Hematopoietic multipotent progenitor cell treated with erythropoietin and hydrocortisone succinate and interleukin-3 and kit ligand, for 15 days (in vitro differentiated cells): ENCODE measurements at regions not wholly inside any gene's neighbourhood (a gene's known extent, or its start where the extent isn't known, plus 50 kb on each side); places are given as distances from the start of the nearest gene placed in this dataset.
"Not testable (repeated sequence)": the region's sequence is repeated elsewhere in the genome, so short reads cannot be mapped to it uniquely, and the experiment has no call there.

Experiments used
- DNase-seq: peaks from one replicate; pipeline ENCODE4 v3.0.0-alpha.2; 2015; ENCODE audit warnings: low spot score

DNA sequence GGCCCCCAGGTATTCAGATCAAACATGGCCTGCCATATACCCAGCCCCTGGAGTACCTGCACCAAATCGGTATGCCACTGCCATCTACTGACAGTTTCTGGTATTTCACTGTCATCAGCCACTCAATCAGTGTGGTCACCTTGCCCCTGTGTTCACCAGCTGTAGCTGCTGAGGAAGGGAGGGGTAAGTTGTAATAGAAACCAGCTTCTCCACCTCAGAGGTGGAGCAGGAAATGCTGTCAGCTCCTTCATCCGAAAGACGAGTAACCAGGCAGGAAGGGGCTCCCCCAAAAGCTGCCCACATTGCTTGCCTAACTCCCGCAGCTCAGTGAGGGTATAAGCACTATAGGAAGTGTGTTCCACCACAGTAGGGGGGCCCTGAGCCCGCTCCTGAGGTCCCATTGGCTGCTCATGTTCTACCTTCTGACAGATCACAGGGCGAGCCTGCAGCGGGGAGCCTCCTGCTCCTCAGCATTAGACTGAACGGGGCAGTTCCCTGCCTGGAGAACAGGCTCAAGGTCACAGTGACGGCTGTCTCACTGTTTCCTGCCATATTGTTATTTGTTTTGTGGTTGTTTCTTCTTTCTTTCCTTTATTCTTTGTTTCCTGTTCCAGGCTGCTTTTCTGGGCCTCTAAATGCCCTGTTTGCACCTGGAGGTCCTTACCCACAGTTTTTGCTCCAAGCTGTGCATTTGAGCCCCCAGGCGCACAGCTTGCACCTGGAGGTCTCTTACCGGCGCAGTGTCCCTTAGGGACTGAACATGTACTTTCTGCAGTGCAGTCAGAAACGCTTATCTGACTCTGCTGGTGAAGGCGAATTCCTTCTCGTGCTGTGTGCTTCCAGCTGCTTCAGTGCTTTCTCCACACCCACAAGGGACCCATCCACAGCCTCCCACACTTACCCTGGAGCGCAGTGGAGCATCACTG, 1638.3 kb downstream of the MRPL39 start:
- peak; percentile 10 for DNase-seq

DNA sequence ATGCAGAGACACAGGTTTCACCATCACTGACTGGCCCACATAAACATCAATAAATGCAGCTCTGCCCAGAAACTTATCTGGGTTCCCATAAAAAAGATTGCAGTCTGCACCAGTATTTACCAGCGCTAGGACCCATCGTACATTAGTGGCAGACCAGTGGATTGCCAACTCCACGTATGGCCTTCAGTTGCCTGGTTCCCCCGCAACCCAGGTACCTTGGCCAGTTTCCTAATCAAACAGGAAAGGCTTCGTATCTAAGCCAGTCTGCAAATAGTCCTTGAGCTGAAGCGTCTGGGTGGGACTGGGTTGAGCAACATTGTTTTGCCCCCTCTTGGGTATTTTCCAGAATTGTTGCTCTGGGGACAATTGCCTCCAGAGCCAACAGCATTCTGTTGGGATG, 1639.3 kb downstream of the MRPL39 start:
- DNase-seq = no peak

DNA sequence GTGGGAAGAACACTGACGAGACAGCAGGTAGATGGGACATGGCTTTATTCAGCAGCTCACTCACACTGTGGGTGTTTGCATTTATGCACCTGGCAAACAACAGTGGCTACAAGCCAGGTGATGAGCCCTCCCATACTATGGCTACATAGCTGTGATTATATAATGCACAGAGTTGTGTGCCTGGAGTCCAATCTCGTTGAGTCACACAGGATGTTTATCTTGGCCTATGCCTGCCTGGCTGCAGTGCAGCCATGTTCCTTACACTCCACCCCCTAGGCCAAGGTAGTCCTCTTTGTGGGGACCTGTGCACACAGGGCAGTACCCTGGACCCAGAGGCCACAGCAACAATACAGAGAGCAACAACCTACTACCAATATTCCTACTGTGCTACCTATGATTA, 1643.8 kb downstream of the MRPL39 start:
- no peak for DNase-seq

DNA sequence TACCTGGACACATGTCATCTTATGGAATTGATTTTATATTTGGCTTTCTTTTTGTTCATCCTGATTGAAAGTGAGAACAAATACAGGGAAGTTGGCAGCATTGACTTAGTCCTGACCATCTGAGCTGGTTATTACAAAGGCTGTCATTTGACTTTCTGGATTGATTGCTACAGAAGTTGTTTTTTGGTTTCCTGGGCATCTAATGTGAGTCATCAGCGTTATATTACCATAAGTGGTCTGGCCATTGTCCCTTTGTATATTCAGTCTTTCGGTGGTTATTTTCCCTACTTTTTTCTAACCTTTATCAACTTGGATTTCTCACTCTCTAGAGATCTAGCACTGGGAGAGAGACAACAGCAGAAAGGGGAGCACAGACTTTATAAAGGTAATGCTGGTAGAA, 1646.5 kb downstream of the MRPL39 start:
- DNase-seq = no peak

DNA sequence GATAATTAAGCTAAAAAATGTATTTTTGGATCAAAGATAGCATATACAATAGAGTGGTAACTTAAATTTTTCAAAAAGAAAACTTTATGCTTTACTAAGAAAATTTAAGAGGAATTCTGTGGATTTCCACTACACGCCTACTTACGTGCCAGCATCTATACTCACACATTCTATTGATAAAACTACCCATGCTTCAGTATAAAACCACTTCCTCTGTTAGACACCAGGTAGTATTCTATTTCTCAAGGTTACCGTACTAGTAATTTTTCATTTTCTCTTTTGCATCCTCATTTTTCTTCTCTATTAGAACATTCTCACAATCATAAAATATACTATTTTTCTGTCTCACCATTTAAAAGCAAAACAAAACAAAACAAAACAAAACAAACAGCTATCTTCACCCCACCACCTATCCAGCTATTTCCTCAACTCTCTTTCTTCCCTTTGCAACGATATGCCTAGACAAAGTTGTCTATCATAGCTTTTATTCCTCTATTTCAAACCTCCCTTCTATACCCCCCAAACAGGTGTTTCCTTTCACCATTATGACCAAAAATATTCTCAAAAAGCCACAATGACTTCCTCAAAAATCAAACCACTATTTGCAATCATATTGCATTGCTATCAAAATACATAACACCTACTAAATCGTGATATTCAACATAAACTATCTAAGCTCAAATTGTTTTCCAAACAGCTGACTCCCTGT, 1652.0 kb downstream of the MRPL39 start:
- DNase-seq = no peak

DNA sequence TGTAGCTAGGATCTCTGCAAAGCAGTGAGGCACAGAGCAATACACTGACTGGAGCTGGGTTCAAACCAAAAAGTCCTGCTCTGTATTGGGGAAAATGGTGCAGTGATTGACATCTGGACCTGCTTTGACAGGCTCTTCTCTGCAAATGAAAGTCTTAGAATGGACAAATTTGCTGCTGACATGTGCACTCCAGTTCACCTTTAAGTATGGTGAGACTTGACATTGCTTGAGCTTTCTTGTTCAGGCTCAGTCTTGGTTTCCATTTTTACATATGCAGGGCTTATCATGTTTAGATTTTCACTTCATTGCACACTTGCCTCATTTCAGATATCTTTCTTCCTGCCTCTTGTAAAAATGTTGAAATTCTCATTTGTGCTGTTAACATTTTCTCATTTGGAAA, 1655.0 kb downstream of the MRPL39 start:
- no peak for DNase-seq

DNA sequence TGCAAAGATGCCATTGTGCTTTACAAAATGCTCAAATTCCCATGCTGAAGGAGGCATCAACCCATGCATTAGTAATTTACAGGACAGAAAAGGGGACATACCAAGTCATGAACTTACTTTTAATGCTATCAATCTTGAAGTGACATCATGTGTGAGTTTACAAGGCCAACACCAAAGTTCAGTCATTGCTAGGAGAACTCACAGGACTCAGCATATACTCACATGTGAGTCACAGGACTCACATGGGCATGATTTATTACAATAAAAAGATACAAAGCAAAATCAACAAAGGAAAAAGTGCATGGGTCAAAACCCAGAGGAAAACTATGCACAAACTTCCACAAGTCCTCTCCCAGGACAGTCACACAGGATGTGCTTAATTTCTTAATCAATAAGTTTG, 1656.0 kb downstream of the MRPL39 start:
- DNase-seq = no peak

DNA sequence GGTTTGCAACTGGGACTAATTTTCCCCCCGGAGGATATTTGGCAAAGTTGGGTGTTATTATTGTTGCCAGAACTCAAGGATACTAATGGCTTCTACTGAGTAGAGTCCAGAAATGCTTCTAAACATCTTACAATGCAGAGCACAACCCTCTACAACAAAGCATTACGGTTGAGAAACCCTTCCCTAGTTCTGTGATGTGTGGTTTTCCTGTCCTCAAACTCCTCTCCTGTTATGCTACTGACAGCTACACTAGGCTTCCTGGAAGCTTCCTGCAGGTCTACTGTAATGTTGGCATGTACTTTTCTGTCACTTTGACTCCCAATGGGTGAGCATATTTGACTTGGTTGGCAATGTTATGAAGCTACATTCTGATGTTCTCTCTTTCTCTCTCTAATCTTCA, 1656.9 kb downstream of the MRPL39 start:
- DNase-seq = no peak

DNA sequence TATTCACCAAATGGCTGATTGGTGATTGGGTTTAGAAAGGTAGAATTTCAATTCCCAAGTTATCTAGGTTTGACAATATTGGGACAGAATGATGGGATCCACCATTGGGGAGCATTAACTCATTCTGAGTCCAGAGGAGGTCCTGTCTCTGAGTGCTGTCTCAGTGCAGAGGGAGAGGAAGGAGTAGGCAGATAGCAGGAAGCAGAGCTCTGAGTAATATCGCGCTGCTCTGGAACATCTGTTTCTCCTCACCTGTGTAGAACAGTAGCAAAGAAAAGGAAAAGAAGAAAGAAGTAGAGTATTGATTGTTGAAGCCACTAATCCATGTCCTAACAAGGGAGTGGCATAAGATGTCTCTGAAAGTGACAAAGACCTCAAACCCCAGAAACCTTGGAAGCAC, 1657.8 kb downstream of the MRPL39 start:
- DNase-seq = no peak

DNA sequence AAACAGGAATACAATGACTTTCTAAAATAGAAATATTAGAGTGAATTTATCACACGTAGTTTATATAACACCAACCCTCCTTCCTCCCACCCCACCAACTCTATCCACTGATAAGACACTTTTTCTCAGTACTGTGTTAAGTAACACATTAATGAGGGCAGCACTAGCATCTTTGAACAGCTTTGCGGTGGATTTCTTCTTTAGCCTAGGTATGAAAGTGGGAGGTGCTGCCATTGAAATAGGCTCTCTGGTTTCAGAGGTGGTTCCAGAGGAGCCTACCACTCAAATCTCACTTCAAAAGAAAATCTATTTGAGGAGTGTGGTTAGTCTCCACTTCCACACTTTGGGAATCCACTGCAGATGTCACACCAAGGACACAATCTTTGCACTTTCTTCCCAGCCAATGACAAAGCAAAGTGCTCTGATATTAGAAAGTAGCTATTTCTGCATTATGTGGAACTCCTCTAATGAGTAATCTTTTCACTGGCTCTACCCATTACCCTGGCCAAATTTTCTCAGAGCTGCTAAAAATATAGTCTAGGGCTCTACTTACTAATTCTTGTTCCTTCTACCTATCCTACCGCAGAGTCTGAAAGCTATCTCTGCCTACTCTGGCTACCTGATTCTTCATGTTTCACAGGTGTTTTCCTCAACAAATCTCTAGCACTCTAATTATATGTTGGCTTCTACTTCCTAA, 1667.8 kb downstream of the MRPL39 start:
- DNase-seq = no peak

DNA sequence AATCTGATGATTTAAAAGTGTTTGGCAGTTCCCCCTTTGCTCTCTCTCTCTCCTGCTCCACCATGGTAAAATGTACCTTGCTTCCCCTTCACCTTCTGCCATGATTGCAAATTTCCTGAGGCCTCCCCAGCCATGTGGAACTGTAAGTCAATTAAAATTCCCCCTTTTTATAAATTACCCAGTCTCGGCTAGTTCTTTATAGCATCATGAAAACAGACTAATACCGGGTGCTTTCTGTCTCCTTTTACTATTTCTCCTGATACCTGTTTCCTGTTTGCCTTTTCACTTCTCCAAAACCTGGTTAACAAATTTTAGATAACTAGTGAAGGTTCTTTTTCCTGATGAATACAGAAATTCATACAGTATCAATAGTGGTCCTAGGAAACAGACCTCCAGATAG, 1670.3 kb downstream of the MRPL39 start:
- DNase-seq = no peak

DNA sequence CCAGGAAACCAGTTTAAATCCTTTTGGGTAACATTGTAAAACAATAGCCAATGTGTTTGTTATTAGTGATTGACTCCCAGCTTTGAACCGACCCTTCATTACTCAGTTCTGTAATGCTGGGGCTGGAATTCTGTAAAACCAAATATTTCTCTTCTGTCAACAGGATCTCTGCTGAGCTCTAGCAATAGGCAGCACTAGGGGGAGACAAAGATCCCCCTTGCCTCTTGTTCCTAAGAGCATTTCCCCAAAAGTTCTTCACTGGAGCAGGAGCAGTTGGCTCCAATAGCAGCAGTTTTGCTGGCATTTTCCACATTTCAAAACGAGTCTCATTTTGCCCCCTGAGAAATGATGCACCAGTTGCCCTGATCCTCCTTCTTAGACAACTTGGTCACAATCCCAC, 1671.1 kb downstream of the MRPL39 start:
- DNase-seq = no peak

DNA sequence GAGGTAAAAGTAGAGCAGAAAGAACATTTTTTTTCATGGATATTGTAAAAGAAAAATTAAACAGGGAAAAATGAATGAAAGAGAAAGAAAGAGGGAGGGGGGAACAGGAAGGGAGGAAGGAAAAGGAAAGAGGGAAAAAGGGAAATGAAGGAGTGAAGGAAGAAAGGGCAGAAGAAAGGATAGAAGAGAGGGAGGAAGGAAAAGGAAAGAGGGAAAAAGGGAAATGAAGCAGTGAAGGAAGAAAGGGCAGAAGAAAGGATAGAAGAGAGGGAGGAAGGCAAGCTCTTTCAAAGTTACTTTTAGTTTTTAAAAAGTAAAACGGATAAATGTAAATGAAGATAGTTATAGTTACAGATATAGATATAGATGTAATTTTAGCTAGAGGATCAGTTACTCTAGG, 1676.7 kb downstream of the MRPL39 start:
- DNase-seq = no peak

DNA sequence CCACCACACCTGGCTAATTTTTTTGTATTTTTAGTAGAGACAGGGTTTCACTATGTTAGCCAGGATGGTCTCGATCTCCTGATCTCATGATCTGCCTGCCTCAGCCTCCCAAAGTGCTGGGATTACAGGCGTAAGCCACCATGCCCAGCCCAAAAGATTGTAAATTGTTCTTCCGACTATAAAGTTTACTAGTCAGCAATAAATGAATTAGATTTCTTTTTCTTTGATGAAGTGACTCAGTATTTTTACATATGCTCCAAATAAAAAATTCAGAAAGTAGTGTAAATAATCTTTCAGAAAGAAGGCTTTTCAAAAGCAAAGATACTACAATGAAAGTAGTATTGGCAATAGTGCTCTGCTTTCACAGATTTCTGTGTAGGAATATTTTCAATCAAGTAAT, 1680.9 kb downstream of the MRPL39 start:
- not testable (repeated sequence) for DNase-seq

DNA sequence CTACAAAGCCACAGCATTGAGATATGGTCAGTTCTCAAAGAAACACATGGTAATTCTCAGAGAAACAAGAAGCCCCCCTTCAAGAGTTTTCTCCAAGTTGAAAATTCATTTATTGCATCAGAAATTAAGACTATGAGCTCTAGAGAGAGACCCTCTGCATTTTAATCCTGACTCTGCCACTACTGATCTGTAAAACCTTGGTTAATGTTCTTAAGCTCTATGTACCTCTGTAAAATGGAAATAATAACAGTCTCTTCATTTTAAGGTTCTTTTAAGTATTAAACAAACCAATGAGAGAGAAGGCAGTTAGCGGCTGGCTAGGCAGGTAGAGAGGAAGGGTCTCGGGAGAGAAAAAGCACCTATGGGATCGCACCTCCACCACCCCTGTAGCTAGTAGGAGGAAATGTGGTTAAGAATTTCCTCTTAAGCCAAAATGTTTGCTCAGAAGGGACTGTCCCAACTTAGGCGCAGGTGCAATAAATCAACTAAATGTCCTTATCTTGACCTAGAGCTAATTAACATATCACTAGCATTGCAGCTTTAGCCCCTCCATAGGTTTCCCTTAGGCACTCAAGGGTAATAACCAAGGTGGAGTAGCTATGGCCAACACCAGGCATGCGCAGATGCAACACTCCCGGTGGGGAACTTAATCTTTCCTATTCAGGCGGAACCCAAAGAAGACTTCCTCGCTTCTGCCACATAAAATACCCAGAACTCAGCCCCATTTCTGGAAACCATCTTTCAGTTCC, 1685.4 kb downstream of the MRPL39 start:
- DNase-seq = no peak

DNA sequence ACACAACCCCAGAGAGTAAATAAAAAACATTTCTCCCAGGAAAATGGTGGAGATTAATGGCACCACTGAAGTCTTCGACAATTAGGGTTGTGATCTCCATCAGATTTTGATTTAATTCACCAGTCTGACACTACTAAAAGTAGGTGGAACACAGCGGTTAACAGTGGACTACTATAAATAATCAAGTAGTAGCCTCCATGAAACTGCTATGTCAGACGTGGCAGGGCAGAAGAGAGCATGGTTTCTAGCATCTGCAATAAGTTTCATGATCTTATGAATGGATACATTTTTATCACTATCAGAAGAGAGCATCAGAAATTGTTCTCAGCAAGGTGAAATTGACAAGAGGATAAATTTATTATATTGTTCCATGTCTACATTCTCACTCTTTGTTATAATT, 1706.6 kb downstream of the MRPL39 start:
- no peak for DNase-seq

DNA sequence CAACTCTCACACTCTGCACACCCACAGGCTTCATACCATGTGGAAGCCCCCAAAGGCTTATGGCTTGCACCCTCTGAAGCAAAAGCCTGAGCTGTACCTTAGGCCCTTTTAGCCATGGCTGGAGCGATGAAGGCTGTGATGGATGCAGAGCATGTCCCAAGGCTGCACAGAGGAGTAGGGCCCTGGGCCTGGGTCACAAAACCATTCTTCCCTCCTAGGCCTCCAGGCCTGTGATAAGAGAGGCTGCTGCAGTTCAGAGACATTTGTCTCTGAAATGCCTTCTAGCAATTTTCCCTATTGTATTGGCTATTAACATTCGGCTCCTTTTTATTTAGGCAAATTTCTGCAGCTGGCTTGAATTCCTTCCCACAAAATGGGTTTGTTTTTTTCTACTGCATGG, 1707.7 kb downstream of the MRPL39 start:
- DNase-seq = no peak

DNA sequence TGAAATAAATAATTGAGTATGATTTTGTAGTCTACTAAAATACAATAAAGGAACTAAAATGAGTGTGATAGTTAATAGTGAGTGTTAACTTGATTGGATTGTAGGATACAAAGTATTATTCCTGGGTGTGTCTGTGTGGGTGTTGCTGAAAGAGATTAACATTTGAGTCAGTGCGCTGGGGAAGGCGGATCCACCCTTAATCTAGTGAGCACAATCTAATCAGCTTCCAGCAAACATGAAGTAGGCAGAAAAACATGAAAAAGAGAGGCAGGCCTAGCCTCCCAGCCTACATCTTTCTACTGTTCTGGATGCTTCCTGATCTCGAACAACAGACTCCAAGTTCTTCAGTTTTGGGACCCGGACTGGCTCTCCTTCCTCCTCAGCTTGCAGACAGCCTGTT, 1716.6 kb downstream of the MRPL39 start:
- peak; percentile 13 for DNase-seq

DNA sequence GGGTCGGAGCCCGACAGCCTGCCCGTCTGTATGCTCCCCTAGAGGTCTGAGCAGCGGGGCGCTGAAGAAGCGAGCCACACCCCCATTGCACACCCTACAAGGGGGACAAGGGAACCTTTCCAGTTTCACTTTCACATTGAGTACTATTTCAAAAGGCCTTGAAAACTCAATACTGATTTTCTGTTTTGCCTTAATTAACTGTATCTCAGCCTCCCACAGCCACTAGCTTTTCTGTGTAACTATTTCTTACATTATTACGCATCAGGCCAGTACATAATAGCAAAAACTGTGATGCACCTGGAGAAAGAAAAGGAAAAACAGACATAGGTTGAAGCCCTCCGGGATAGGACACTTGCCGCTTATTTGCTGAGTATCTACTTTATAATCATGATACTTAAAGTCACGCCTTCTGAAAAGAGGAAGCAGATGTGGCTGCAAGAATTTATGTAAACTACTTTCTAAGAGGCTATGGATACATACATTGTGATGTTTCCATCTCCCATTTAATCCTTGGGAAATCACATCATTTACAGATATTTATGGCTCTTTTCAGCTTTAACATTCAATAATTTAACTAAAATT, 1719.5 kb downstream of the MRPL39 start:
- DNase-seq = peak; percentile 6

DNA sequence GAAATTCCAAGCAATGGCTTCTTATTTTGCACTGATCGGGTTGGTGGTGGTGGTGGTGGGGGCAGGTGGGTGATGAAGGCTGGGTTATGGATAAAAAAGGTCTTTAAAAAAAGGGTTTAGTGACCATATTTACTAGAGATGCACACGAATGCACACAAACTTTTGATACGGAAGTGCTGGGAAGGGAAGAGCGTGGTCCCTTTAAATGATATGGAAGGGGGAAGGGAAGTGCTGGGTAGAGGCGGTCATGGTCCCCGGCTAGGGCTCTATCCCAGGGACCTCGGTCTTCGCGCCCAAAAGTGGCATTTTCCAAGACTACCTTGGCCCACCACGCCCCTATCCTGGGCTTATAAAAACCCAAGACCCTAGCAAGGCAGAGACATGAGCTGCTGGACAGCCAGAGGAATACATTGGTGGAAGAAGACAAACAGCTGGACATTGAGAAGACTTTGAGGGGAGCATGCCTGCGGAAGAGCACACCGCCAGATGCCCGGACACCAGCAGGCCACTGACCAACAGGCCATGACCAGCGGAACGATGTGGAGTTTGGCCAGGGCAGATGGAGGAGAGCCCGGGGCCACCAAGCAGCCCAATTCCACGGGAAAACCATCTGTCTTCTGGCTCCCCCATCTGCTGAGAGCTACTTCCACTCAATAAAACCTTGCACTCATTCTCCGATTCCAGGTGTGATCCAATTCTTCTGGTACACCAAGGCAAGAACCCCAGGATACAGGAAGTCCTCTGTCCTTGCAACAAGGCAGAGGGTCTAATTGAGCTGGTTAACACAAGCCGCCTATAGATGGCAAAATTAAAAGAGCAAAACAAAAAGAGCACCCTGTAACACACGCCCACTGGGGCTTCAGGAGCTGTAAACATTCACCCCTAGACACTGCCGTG, 1720.2 kb downstream of the MRPL39 start:
- DNase-seq = no peak

DNA sequence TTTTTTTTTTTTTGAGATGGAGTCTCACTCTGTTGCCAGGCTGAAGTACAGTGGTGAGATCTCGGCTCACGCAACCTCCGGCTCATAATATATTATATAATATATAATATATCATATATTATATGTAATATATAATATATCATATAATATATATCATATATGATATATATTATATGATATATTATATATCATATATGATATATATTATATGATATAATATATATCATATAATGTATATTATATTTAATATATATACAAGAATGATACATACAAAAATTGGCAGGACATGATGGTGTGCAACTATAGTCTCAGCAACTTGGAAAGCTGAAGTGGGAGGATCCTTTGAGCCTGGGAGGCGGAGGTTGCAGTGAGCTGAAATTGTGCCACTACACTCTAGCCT, 1725.5 kb downstream of the MRPL39 start:
- no peak for DNase-seq
